ENCODE measurements at regions not wholly inside any gene's neighbourhood (a gene's known extent, or its start where the extent isn't known, plus 50 kb on each side); places are given as distances from the start of the nearest gene placed in this dataset.

DNA sequence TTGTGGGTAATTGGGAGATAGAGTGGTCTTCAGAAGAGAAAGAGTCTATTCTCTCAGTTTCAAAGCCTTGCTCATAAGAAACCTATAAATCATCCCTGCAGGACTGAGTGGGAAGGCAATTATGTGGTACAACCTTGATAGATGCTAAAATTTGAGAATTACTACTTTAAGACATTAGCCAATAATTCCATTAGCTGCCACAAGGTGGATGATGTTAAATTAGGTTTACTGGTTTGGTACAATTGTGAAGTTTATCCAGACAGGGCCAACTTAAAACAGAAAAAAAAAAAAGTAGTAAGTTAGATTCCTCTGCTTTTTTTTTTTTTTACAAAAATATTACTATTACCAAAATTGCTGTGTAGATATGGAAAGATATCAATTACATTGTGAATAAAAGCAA is 73.2 kb upstream of the AMOT start:
- intact Hi-C loops (cut with DNase I): no loop called here
- ATAC-seq (no peak), DNase-seq (no peak)

DNA sequence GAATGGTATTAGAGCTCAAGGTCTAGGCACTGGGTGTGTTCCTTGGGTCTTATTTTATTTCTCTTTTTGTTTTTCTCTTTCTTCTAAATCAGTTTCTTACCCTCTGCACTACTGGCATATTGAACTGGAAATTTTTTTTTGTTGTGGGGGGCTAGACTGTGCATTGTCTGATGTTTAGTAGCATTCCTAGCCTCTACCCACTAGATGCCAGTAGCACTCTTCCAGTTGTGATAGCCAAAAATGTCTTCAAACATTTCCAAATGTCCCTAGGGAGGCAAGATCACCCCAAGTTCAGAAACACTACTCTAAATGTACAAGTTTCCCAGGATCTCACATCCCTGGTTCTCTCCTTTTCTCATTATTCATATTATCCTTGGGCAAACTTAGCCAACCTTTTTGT is 69.8 kb upstream of the AMOT start:
- ATAC-seq (no peak), DNase-seq (no peak)
- intact Hi-C loops (cut with DNase I): no loop called here

DNA sequence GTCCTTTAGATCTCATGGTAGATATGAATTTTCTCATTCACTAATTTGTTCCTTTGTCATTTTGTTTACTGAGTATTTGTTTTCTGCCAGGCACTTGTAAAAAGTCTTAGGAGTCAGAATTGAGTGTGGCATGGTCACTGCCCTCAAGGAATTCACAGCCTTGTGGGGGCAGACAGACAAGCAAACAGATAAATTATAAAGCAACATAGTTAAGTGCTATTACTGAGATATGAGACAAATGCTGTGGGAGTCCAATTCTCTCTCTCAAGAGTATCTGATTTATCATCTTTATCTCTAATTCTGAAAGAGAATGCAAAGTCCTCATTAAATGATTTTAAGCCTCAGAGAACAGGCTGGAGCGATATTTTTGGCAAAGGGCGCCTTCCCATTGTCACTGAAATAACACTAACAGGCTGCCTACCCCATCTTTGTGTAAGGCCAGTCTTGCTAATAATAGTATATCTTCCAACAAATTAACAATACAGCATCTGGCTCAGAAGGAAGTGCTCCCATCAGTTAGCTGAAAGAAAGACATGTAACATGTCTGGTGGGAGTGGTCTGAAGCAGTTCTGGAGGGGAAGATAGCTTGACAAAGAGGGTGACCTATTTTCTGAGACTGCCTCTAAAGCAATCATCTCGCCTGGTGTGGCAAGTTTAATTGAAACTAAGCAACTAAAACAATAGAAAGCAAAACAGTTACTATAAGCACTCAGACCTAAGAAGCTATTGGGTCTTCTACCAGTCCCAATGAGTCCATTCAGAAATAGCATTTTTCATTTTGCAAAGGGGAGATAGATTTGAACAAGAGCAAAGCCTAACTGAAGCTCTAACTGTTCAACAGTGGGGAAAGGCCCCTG is 61.5 kb upstream of the AMOT start:
- ATAC-seq (no peak), DNase-seq (no peak)
- intact Hi-C loops (cut with DNase I): no loop called here

DNA sequence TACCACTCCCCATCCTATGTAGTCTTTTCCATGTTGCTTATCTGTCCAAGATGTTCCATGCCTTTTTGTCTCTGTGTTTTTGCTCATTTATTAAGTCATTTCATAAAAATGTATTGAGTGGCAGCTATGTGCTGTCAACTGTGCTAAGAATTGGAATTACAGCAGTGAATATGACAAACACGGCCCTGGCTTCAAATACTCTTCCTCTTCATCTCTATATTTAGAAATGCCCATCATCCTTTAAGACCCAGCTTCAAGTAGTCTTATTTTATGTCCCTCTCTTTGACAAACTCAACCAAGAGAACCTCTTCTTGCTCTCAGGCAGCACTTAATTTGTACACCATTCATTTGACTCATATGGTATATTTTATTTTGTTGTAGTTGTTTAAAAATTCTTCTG is 55.4 kb upstream of the AMOT start:
- intact Hi-C loops (cut with DNase I): no loop called here
- ATAC-seq (no peak), DNase-seq (no peak)
